Sigmoid colon (tissue), 4 donors: ENCODE measurements at regions not wholly inside any gene's neighbourhood (a gene's known extent, or its start where the extent isn't known, plus 50 kb on each side); places are given as distances from the start of the nearest gene placed in this dataset.

ENCODE experiments used
- EP300 ChIP-seq, 4 donors: sonication (generic); formaldehyde crosslinking; IDR thresholded peaks; one replicate each; pipeline ENCODE4 v1.6.1; 2017; ENCODE audit warnings: antibody characterized with exemption in 4 of 4
- POLR2AphosphoS5 ChIP-seq, 4 donors: sonication (generic); formaldehyde crosslinking; IDR thresholded peaks; one replicate each; pipeline ENCODE4 v1.6.1; 2017; ENCODE audit warnings: antibody characterized with exemption in 4 of 4
- TF ChIP-seq, protein P1 (sequence below), 4 experiments: fragments of 450-650 bp in 3 of 4; fragments of 200-600 bp in 1 of 4; IDR thresholded peaks; one replicate each; pipeline ENCODE4 v1.5.1; 2016 to 2019; ENCODE audit warnings: antibody characterized with exemption in 4 of 4, mild to moderate bottlenecking in 3 of 4, moderate library complexity in 2 of 4

DNA sequence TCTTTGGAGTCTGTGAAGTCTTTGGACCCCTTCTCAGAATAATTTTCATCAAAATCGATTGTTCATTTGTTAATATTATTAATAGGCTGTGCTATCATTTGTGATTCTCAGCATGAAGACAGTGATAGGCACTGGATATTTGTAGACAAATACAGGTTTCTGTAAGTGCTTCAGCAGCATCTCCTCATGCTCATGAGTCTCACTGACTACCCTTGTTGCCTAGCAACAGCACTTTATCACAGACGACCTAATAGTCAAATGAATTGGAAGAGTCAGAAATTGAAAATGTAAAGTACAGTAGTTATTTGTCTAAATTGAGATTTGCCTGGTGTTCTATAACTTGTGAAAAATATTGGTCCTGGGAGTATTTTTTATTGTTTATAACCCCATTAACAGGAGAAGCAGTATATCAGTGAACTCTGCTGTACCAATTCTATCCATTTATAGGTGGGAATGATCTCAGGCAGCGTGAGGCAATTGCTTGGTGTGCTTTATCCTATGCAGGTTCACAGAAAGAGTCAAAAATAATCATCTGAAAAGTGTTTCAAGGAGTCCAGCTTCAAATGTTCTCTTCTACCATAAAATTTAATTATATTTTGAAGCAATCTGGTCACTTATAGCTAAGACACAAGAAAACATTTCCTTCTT lies 684.6 kb downstream of the RFPL4B start:
- TF ChIP-seq, protein P1, sequence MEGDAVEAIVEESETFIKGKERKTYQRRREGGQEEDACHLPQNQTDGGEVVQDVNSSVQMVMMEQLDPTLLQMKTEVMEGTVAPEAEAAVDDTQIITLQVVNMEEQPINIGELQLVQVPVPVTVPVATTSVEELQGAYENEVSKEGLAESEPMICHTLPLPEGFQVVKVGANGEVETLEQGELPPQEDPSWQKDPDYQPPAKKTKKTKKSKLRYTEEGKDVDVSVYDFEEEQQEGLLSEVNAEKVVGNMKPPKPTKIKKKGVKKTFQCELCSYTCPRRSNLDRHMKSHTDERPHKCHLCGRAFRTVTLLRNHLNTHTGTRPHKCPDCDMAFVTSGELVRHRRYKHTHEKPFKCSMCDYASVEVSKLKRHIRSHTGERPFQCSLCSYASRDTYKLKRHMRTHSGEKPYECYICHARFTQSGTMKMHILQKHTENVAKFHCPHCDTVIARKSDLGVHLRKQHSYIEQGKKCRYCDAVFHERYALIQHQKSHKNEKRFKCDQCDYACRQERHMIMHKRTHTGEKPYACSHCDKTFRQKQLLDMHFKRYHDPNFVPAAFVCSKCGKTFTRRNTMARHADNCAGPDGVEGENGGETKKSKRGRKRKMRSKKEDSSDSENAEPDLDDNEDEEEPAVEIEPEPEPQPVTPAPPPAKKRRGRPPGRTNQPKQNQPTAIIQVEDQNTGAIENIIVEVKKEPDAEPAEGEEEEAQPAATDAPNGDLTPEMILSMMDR (IDR thresholded peaks at IDR 0.05): no peak
- TF ChIP-seq EP300 (IDR thresholded peaks at IDR 0.05): no peak
- no peak for TF ChIP-seq POLR2AphosphoS5 (IDR thresholded peaks at IDR 0.05)
